HUDEP-2 (cell line): ENCODE measurements at regions not wholly inside any gene's neighbourhood (a gene's known extent, or its start where the extent isn't known, plus 50 kb on each side); places are given as distances from the start of the nearest gene placed in this dataset.

ENCODE experiments used
- DNase-seq, 76 experiments: peaks; one replicate each; lab custom pipeline; 2025; ENCODE audit not compliant: unreplicated experiment in 76 of 76; lab: John Stamatoyannopoulos, UW

- DNase-seq: no peak
These were observed 144.6 kb upstream of the EPHA4 start for GRCh38 chr2:221716426-221717303.

- no peak for DNase-seq
These were observed 143.6 kb upstream of the EPHA4 start for GRCh38 chr2:221715523-221716247.

GRCh38 chr2:221710744-221711143 is 138.6 kb upstream of the EPHA4 start:
- DNase-seq: no peak

- no peak for DNase-seq
These were observed 136.8 kb upstream of the EPHA4 start for GRCh38 chr2:221708902-221709301.

- no peak for DNase-seq
These were observed 133.2 kb upstream of the EPHA4 start for GRCh38 chr2:221705185-221705877.

- no peak for DNase-seq
These were observed 132.3 kb upstream of the EPHA4 start for GRCh38 chr2:221704442-221704841.

- no peak for DNase-seq
These were observed 121.3 kb upstream of the EPHA4 start for GRCh38 chr2:221693365-221693764.

- DNase-seq: no peak
These were observed 119.5 kb upstream of the EPHA4 start for GRCh38 chr2:221691571-221691970.

GRCh38 chr2:221689140-221689539 is 117.0 kb upstream of the EPHA4 start:
- no peak for DNase-seq

- no peak for DNase-seq
These were observed 108.4 kb upstream of the EPHA4 start for GRCh38 chr2:221680548-221680947.

GRCh38 chr2:221677688-221678087 is 105.6 kb upstream of the EPHA4 start:
- no peak for DNase-seq

GRCh38 chr2:221676566-221677172 is 104.6 kb upstream of the EPHA4 start:
- DNase-seq: no peak

- DNase-seq: no peak
These were observed 103.3 kb upstream of the EPHA4 start for GRCh38 chr2:221675201-221675908.

- DNase-seq: no peak
These were observed 102.3 kb upstream of the EPHA4 start for GRCh38 chr2:221674446-221674845.

GRCh38 chr2:221673248-221673647 is 101.1 kb upstream of the EPHA4 start:
- no peak for DNase-seq

- DNase-seq: no peak
These were observed 99.4 kb upstream of the EPHA4 start for GRCh38 chr2:221671515-221671914.

- DNase-seq: no peak
These were observed 90.7 kb upstream of the EPHA4 start for GRCh38 chr2:221662689-221663391.

- DNase-seq: no peak
These were observed 85.7 kb upstream of the EPHA4 start for GRCh38 chr2:221657806-221658205.

- DNase-seq: no peak
These were observed 83.2 kb upstream of the EPHA4 start for GRCh38 chr2:221655300-221655699.

- DNase-seq: no peak
These were observed 81.1 kb upstream of the EPHA4 start for GRCh38 chr2:221653182-221653581.
